ENCODE measurements at regions not wholly inside any gene's neighbourhood (a gene's known extent, or its start where the extent isn't known, plus 50 kb on each side); places are given as distances from the start of the nearest gene placed in this dataset.

DNA sequence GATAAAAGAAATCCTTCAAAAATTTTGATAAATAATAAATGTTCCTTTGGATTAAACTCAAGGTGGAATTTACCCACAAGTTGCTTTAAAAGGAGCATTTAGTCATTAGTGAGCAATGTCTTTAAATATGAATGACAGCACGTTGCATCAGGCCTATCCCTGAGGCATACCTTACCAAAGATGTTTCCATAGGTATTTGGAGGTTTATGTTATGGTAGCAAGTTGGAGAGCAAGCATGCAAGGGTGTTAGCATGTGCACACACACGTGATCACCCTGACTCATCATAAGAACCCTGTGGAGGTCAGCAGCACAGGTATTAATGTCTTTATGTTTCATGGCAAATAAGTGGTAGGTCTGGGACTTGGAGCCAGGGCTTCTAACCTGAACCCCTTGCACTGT, 159.9 kb downstream of the ACTR3 start:
- no peak for TF ChIP-seq EZH2 (IDR thresholded peaks at IDR 0.05; ENCODE audit: borderline replicate concordance, control insufficient read depth, low read depth, low read length)
- TF ChIP-seq TARDBP (IDR thresholded peaks at IDR 0.05; ENCODE audit: borderline replicate concordance): no peak
- TF ChIP-seq, protein P1, sequence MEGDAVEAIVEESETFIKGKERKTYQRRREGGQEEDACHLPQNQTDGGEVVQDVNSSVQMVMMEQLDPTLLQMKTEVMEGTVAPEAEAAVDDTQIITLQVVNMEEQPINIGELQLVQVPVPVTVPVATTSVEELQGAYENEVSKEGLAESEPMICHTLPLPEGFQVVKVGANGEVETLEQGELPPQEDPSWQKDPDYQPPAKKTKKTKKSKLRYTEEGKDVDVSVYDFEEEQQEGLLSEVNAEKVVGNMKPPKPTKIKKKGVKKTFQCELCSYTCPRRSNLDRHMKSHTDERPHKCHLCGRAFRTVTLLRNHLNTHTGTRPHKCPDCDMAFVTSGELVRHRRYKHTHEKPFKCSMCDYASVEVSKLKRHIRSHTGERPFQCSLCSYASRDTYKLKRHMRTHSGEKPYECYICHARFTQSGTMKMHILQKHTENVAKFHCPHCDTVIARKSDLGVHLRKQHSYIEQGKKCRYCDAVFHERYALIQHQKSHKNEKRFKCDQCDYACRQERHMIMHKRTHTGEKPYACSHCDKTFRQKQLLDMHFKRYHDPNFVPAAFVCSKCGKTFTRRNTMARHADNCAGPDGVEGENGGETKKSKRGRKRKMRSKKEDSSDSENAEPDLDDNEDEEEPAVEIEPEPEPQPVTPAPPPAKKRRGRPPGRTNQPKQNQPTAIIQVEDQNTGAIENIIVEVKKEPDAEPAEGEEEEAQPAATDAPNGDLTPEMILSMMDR (IDR thresholded peaks at IDR 0.05 in 2 of 3, conservative IDR thresholded peaks at IDR 0.05 in 1 of 3; ENCODE audit: control insufficient read depth in 2 of 3, extremely low read depth in 1 of 3, insufficient read depth in 1 of 3, low read depth in 3 of 3, low read length in 3 of 3): no peak
- TF ChIP-seq POLR2A (IDR thresholded peaks at IDR 0.05; ENCODE audit: low read depth, low read length): no peak
- no peak for TF ChIP-seq MYC (IDR thresholded peaks at IDR 0.05; ENCODE audit: insufficient read depth, insufficient read length, insufficient replicate concordance, low read length, severe bottlenecking)
- no peak for TF ChIP-seq SRF (IDR thresholded peaks at IDR 0.05; ENCODE audit: low read depth in 2 of 2, low read length in 2 of 2)
- TF ChIP-seq BACH1 (IDR thresholded peaks at IDR 0.05; ENCODE audit: borderline replicate concordance): no peak
- no peak for TF ChIP-seq JUNB (IDR thresholded peaks at IDR 0.05)
